ENCODE measurements at regions not wholly inside any gene's neighbourhood (a gene's known extent, or its start where the extent isn't known, plus 50 kb on each side); places are given as distances from the start of the nearest gene placed in this dataset.
"Not testable (repeated sequence)": the region's sequence is repeated elsewhere in the genome, so short reads cannot be mapped to it uniquely, and the experiment has no call there.

DNA sequence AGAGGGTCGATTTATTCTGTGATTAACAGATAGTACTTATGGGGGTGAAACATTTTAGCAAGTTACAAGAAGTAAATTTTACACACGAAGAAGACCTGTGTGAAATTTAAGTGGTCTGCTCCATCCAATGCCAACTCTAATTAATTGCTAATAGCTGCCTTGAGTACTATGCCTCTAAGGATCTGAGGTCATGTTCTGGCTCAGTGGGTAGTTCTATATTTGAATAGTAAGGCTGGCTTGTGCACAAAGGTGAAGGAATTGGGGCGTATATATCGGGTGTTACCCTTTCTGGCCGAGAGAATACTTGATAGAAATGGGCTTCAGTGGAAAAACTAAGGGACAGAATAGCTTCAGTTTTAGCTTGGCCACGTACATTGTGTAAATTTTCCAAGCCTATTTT, 345.2 kb upstream of the ANKRD30A start:
- DNase-seq (ENCODE audit: low read depth, low spot score): no peak
- in situ Hi-C loops (cut with HindIII; ENCODE audit: low pct_unique_long_range_greater_than_20kb, low sequenced_read_pairs): no loop called here

GRCh38 chr10:36779238-36779846, 346.1 kb upstream of the ANKRD30A start:
- in situ Hi-C loops (cut with HindIII; ENCODE audit: low pct_unique_long_range_greater_than_20kb, low sequenced_read_pairs): no loop called here
- peak; percentile 66 for DNase-seq (ENCODE audit: low read depth, low spot score)

DNA sequence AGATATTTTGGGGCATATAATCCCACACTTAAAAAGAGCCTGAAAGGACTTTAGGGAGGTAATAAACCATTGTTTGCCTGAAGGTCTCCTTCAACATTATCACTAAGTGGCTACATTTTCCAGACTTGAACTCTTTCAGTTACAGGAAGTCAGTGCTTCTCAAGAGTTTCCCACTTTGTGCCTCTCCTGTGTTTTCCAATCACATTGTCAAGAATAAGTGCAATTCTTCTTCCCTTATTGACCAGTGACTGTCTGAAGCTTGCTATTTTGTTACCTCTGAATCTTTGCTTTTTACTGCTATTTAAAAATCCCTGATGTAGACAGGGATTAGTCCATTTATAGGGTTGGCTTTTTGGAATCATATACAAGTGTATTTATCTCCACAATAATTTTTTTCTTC, 346.7 kb upstream of the ANKRD30A start:
- DNase-seq (ENCODE audit: low read depth, low spot score): no peak
- in situ Hi-C loops (cut with HindIII; ENCODE audit: low pct_unique_long_range_greater_than_20kb, low sequenced_read_pairs): no loop called here

DNA sequence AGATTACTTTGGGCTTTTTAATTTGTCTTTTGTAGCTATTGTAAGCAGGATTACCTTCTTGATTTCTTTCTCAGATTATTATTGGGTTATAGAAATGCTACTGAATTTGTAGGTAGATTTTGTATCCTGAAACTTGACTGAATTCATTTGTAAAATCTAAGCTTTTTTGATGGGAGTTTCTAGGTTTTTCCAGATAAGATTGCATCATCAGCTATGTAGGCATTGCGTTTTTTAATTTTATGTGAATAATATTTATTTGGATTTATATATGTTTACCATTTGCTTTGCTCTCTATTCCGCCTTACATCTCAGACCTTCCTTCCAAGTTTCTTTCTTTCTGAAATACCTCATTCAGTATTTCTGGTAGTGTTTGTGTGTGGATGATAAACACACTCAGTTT, 351.7 kb upstream of the ANKRD30A start:
- in situ Hi-C loops (cut with HindIII; ENCODE audit: low pct_unique_long_range_greater_than_20kb, low sequenced_read_pairs): no loop called here
- DNase-seq (ENCODE audit: low read depth, low spot score): no peak

DNA sequence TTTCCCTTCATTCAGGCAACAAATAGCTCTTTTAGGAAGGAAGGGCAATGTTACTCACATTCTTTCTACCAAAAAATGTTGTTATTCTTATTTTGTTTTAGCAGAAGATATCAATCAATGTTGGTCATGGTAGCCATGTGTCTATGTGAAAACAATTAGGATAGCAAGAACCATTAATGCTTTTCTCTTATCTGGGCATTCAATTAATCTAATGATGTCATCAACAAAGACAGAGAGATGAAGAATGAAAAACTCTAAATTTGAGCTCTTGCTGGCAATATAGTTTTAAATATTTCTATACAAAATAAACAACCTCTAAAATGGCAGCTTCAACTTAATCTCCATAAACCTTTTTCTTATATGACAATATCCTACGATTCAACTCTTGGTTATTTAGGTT, 353.7 kb upstream of the ANKRD30A start:
- in situ Hi-C loops (cut with HindIII; ENCODE audit: low pct_unique_long_range_greater_than_20kb, low sequenced_read_pairs): no loop called here
- DNase-seq (ENCODE audit: low read depth, low spot score): no peak

- in situ Hi-C loops (cut with HindIII; ENCODE audit: low pct_unique_long_range_greater_than_20kb, low sequenced_read_pairs): not testable (repeated sequence)
Measured at GRCh38 chr10:36769741-36770140, 355.7 kb upstream of the ANKRD30A start.

GRCh38 chr10:36766940-36767339, 358.5 kb upstream of the ANKRD30A start:
- DNase-seq (ENCODE audit: low read depth, low spot score): peak; percentile 65
- in situ Hi-C loops (cut with HindIII; ENCODE audit: low pct_unique_long_range_greater_than_20kb, low sequenced_read_pairs): no loop called here

More at GRCh38 chr10:36769741-36770140, 355.7 kb upstream of the ANKRD30A start:
- DNase-seq (ENCODE audit: low read depth, low spot score): not testable (repeated sequence)

DNA sequence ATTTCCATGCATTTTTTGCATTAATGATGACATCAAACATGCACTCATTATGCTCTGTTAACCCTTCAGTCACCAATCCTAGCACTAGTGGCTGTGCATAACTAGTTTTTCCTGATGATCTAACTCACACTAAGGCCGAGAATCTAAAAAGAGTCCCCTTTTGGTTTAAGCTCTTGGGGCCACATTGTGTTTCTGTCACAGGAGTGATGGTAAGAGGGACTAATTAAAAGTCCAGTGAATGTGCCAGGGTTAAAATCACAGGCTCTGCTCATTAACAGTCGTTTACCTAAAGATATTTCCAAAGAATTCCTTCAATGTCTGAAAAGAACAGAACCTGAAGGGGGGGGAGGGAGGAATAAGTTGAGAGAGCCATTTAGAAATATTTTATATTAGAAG, 359.0 kb upstream of the ANKRD30A start:
- no peak for DNase-seq (ENCODE audit: low read depth, low spot score)
- in situ Hi-C loops (cut with HindIII; ENCODE audit: low pct_unique_long_range_greater_than_20kb, low sequenced_read_pairs): no loop called here

- in situ Hi-C loops (cut with HindIII; ENCODE audit: low pct_unique_long_range_greater_than_20kb, low sequenced_read_pairs): no loop called here
- no peak for DNase-seq (ENCODE audit: low read depth, low spot score)
Measured at GRCh38 chr10:36765782-36766414, 359.5 kb upstream of the ANKRD30A start.

DNA sequence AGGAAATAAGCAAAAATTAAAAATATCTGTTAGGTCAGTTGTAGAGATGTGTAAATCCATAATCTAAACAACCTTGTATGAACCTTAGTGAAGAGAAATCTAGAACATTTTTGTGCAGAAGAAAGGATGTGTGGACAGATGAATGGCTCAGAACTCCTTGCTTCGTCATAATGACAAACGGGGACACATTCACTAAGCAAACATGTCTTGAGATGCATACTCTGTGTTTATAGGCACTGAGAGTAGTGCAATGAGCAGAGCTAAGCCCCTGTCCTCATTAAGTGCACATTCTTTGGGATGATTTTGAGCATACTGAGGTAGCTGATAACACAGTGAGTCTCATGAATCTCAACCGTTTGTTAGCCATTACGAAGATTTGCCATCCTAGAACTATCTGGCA, 360.6 kb upstream of the ANKRD30A start:
- in situ Hi-C loops (cut with HindIII; ENCODE audit: low pct_unique_long_range_greater_than_20kb, low sequenced_read_pairs): no loop called here
- DNase-seq (ENCODE audit: low read depth, low spot score): no peak

DNA sequence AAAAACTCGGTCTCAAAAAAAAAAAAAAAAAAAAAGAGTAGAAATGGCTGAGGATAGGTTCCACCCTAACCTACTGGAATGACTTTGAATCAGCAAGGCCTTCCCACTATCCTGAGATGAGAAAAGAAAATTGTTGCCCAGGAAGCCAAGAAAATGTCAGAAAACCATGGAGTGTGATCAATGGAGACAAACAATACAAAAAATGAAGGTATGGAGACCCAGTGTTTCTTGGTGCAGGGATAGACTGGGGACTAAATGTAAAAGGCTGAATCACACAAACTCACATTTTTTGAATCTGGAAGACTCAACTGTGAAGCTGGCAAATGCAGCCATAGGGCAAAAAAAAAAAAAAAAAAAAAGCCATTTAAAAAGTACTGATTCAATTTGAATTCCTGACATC, 364.3 kb upstream of the ANKRD30A start:
- DNase-seq (ENCODE audit: low read depth, low spot score): no peak
- in situ Hi-C loops (cut with HindIII; ENCODE audit: low pct_unique_long_range_greater_than_20kb, low sequenced_read_pairs): no loop called here

- no peak for DNase-seq (ENCODE audit: low read depth, low spot score)
- in situ Hi-C loops (cut with HindIII; ENCODE audit: low pct_unique_long_range_greater_than_20kb, low sequenced_read_pairs): no loop called here
Measured at GRCh38 chr10:36759141-36759805, 366.1 kb upstream of the ANKRD30A start.

DNA sequence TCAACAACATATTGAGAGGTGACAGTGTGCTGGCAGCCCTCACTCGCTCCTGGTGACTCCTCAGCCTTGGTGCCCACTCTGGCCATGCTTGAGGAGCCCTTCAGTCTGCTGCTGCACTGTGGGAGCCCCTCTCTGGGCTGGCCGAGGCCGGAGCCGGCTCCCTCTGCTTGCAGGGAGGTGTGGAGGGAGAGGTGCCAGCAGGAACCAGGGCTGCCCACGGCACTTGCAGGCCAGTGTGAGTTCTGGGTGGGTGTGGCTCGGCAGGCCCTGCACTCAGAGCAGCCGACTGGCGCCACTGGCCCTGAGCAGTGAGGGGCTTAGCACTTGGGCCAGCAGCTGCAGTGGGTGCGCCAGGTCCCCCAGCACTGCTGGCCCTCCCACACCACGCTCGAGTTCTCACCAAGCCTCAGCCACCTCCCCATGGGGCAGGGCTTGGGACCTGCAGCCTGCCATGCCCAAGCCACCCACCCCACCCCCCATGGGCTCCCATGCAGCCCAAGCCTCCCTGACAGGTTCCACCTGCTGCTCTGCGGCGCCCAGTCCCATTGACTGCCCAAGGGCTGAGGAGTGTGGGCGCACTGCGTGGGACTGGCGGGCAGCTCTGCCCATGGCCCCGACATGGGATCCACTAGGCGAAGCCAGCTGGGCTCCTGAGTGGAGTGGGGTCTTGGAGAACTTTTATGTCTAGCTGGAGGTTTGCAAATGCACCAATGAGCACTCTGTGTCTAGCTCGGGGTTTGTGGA, 377.1 kb upstream of the ANKRD30A start:
- DNase-seq (ENCODE audit: low read depth, low spot score): no peak
- in situ Hi-C loops (cut with HindIII; ENCODE audit: low pct_unique_long_range_greater_than_20kb, low sequenced_read_pairs): no loop called here

- in situ Hi-C loops (cut with HindIII; ENCODE audit: low pct_unique_long_range_greater_than_20kb, low sequenced_read_pairs): no loop called here
- DNase-seq (ENCODE audit: low read depth, low spot score): no peak
Measured at GRCh38 chr10:36739884-36740445, 385.4 kb upstream of the ANKRD30A start.

- in situ Hi-C loops (cut with HindIII; ENCODE audit: low pct_unique_long_range_greater_than_20kb, low sequenced_read_pairs): no loop called here
- no peak for DNase-seq (ENCODE audit: low read depth, low spot score)
Measured at GRCh38 chr10:36738738-36739431, 386.5 kb upstream of the ANKRD30A start.

DNA sequence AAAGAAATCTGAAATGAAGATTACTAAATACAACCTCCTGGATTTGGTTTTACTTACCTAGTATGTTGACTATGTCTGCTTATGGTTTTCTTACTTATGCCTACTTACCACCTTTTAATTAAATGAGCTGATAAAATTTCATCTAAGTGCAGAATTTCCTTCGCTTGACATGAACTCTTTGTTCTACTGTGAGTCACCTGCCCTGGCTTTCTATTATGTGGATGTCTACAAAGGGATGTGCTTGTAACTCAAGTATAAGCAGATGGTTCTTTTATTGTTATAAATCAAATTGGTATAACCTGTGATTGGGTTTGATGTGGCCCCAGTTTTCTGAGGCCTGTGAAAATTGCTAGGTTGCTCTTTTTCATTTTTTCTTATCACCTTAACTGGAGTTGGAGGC, 389.1 kb upstream of the ANKRD30A start:
- DNase-seq (ENCODE audit: low read depth, low spot score): no peak
- in situ Hi-C loops (cut with HindIII; ENCODE audit: low pct_unique_long_range_greater_than_20kb, low sequenced_read_pairs): no loop called here

- in situ Hi-C loops (cut with HindIII; ENCODE audit: low pct_unique_long_range_greater_than_20kb, low sequenced_read_pairs); DNase-seq (ENCODE audit: low read depth, low spot score): not testable (repeated sequence)
Measured at GRCh38 chr10:36734590-36734989, 390.8 kb upstream of the ANKRD30A start.

GRCh38 chr10:36730316-36730715, 395.1 kb upstream of the ANKRD30A start:
- no peak for DNase-seq (ENCODE audit: low read depth, low spot score)
- in situ Hi-C loops (cut with HindIII; ENCODE audit: low pct_unique_long_range_greater_than_20kb, low sequenced_read_pairs): no loop called here
